Neural cell (in vitro differentiated cells): ENCODE measurements at regions not wholly inside any gene's neighbourhood (a gene's known extent, or its start where the extent isn't known, plus 50 kb on each side); places are given as distances from the start of the nearest gene placed in this dataset.

Source experiments
- H2AFZ ChIP-seq: fragments of 200-600, 300-800 bp; sonication (generic), shearing (Covaris generic); 2 replicates; pipeline ENCODE4 v1.6.0; 2014; ENCODE audit warnings: low read depth, mild to moderate bottlenecking, antibody characterized with exemption, low read length, moderate library complexity
- H3F3A ChIP-seq: fragments of 200-600 bp; shearing (Covaris generic); 2 replicates; pipeline ENCODE4 v1.6.1; 2016; ENCODE audit warnings: mild to moderate bottlenecking, moderate library complexity, mixed read lengths, antibody characterized with exemption, low read length; ENCODE audit not compliant: insufficient read depth, poor library complexity, severe bottlenecking
- H3K27ac ChIP-seq: fragments of 200-600, 300-800 bp; sonication (generic), shearing (Covaris generic); 2 replicates; pipeline ENCODE4 v1.5.1; 2014; ENCODE audit warnings: mild to moderate bottlenecking, low read length, moderate library complexity
- H3K27me3 ChIP-seq: fragments of 300-800, 200-600 bp; sonication (generic), shearing (Covaris generic); 2 replicates; pipeline ENCODE4 v1.6.0; 2014; ENCODE audit warnings: mild to moderate bottlenecking, low read depth, low read length, moderate library complexity; ENCODE audit not compliant: insufficient read depth
- H3K36me3 ChIP-seq: fragments of 300-800, 200-600 bp; sonication (generic), shearing (Covaris generic); 2 replicates; pipeline ENCODE4 v1.5.1; 2014; ENCODE audit warnings: mild to moderate bottlenecking, antibody characterized with exemption, low read length, moderate library complexity; ENCODE audit not compliant: insufficient read depth
- H3K4me2 ChIP-seq: fragments of 300-800, 200-600 bp; sonication (generic), shearing (Covaris generic); 2 replicates; pipeline ENCODE4 v1.6.0; 2014; ENCODE audit warnings: mild to moderate bottlenecking, low read length
- H3K4me3 ChIP-seq: fragments of 300-800, 200-600 bp; sonication (generic), shearing (Covaris generic); 2 replicates; pipeline ENCODE4 v1.5.1; 2014; ENCODE audit warnings: mild to moderate bottlenecking, low read length, moderate library complexity
- H3K79me2 ChIP-seq: fragments of 200-600 bp; shearing (Covaris generic); replicated peaks from 2 replicates; pipeline ENCODE4 v1.6.0; 2014; ENCODE audit warnings: mild to moderate bottlenecking, low read length, moderate library complexity; ENCODE audit not compliant: insufficient read depth
- H3K9ac ChIP-seq: fragments of 300-800, 200-600 bp; sonication (generic), shearing (Covaris generic); 2 replicates; pipeline ENCODE4 v1.6.1; 2016; ENCODE audit warnings: mild to moderate bottlenecking, low read length, mixed read lengths
- H3K9me2 ChIP-seq: fragments of 200-600 bp; shearing (Covaris generic); 2 replicates; pipeline ENCODE4 v1.6.1; 2016; ENCODE audit warnings: mild to moderate bottlenecking, low read length, mixed read lengths; ENCODE audit not compliant: insufficient read depth
- H3K9me3 ChIP-seq: fragments of 200-600, 300-800 bp; sonication (generic), shearing (Covaris generic); 2 replicates; pipeline ENCODE4 v1.6.1; 2016; ENCODE audit warnings: mild to moderate bottlenecking, mixed run types, low read length, moderate library complexity, mixed read lengths
- H4K20me1 ChIP-seq: fragments of 200-600 bp; shearing (Covaris generic); 2 replicates; pipeline ENCODE4 v1.6.1; 2016; ENCODE audit warnings: mild to moderate bottlenecking, mixed run types; ENCODE audit not compliant: insufficient read depth
- EP300 ChIP-seq: fragments of 450-650 bp; conservative IDR thresholded peaks from 2 replicates; pipeline ENCODE4 v1.6.1; 2014; ENCODE audit warnings: antibody characterized with exemption, mild to moderate bottlenecking, moderate library complexity; ENCODE audit not compliant: poor library complexity, severe bottlenecking
- EZH2 ChIP-seq: fragments of 200-600, 300-800 bp; shearing (Covaris generic), sonication (generic); IDR thresholded peaks from 2 replicates; pipeline ENCODE4 v1.6.1; 2014; ENCODE audit warnings: antibody characterized with exemption, low read length, borderline replicate concordance, mild to moderate bottlenecking; ENCODE audit not compliant: insufficient read depth, poor library complexity, severe bottlenecking
- MXI1 ChIP-seq: fragments of 450-650 bp; conservative IDR thresholded peaks from 2 replicates; pipeline ENCODE4 v1.6.1; 2014; ENCODE audit warnings: antibody characterized with exemption, mild to moderate bottlenecking; ENCODE audit not compliant: poor library complexity, severe bottlenecking
- POLR2AphosphoS5 ChIP-seq: IDR thresholded peaks from 2 replicates; pipeline ENCODE4 v1.6.1; 2012
- RAD21 ChIP-seq: fragments of 450-650 bp; conservative IDR thresholded peaks from 2 replicates; pipeline ENCODE4 v1.6.1; 2014; ENCODE audit warnings: antibody characterized with exemption, mild to moderate bottlenecking, moderate library complexity
- SMC3 ChIP-seq: fragments of 450-650 bp; conservative IDR thresholded peaks from 2 replicates; pipeline ENCODE4 v1.6.1; 2014; ENCODE audit warnings: antibody characterized with exemption, mild to moderate bottlenecking, moderate library complexity; ENCODE audit not compliant: poor library complexity
- TAF1 ChIP-seq: IDR thresholded peaks from 2 replicates; pipeline ENCODE4 v1.6.1; 2012; ENCODE audit warnings: low read depth
- TF ChIP-seq, protein P1 (sequence below): fragments of 450-650 bp; IDR thresholded peaks from 2 replicates; pipeline ENCODE4 v1.5.1; 2014; ENCODE audit warnings: antibody characterized with exemption, mild to moderate bottlenecking, moderate library complexity; ENCODE audit not compliant: poor library complexity, severe bottlenecking
- TF ChIP-seq, protein P2 (sequence below): IDR thresholded peaks from 2 replicates; pipeline ENCODE4 v1.6.1; 2012; ENCODE audit warnings: borderline replicate concordance

DNA sequence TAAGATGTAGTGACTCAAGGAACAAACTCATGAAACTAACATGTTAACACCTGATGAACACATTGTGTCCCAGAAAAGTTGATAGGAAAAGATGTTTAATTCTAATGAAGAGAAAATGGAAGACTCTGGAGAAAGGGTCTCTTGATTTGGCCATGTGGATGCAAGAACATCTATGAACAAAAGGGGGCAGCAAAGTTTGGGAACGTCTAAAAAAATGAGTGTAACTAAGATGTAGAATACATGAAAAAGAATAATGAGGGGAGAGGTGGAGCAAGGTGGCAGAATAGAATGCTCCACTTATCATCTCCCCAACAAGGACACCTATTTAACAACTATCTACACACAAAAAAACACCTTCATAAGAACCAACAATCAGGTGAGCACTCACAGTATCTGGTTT, 805.1 kb downstream of the TNS3 start:
- Histone ChIP-seq H2AFZ (no peak overlapping the region), H3F3A (no peaks in the 10 kb centered on the region), H3K36me3 (no peaks in the 10 kb centered on the region), H3K9ac (no peak overlapping the region), H3K79me2 (no peaks in the 10 kb centered on the region), H3K4me2 (no peak overlapping the region), H3K9me2 (no peaks in the 10 kb centered on the region), H4K20me1 (no peaks in the 10 kb centered on the region), H3K27ac (no peak overlapping the region), H3K27me3 (no peaks in the 10 kb centered on the region), H3K9me3 (no peaks in the 10 kb centered on the region), H3K4me3 (no peak overlapping the region)
- TF ChIP-seq EP300 (no peak), POLR2AphosphoS5 (no peak), MXI1 (no peak), RAD21 (no peak), EZH2 (no peak), TAF1 (no peak), SMC3 (no peak)
- TF ChIP-seq, protein P1, sequence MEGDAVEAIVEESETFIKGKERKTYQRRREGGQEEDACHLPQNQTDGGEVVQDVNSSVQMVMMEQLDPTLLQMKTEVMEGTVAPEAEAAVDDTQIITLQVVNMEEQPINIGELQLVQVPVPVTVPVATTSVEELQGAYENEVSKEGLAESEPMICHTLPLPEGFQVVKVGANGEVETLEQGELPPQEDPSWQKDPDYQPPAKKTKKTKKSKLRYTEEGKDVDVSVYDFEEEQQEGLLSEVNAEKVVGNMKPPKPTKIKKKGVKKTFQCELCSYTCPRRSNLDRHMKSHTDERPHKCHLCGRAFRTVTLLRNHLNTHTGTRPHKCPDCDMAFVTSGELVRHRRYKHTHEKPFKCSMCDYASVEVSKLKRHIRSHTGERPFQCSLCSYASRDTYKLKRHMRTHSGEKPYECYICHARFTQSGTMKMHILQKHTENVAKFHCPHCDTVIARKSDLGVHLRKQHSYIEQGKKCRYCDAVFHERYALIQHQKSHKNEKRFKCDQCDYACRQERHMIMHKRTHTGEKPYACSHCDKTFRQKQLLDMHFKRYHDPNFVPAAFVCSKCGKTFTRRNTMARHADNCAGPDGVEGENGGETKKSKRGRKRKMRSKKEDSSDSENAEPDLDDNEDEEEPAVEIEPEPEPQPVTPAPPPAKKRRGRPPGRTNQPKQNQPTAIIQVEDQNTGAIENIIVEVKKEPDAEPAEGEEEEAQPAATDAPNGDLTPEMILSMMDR, result no peak
- TF ChIP-seq, protein P2, sequence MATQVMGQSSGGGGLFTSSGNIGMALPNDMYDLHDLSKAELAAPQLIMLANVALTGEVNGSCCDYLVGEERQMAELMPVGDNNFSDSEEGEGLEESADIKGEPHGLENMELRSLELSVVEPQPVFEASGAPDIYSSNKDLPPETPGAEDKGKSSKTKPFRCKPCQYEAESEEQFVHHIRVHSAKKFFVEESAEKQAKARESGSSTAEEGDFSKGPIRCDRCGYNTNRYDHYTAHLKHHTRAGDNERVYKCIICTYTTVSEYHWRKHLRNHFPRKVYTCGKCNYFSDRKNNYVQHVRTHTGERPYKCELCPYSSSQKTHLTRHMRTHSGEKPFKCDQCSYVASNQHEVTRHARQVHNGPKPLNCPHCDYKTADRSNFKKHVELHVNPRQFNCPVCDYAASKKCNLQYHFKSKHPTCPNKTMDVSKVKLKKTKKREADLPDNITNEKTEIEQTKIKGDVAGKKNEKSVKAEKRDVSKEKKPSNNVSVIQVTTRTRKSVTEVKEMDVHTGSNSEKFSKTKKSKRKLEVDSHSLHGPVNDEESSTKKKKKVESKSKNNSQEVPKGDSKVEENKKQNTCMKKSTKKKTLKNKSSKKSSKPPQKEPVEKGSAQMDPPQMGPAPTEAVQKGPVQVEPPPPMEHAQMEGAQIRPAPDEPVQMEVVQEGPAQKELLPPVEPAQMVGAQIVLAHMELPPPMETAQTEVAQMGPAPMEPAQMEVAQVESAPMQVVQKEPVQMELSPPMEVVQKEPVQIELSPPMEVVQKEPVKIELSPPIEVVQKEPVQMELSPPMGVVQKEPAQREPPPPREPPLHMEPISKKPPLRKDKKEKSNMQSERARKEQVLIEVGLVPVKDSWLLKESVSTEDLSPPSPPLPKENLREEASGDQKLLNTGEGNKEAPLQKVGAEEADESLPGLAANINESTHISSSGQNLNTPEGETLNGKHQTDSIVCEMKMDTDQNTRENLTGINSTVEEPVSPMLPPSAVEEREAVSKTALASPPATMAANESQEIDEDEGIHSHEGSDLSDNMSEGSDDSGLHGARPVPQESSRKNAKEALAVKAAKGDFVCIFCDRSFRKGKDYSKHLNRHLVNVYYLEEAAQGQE, result no peak

DNA sequence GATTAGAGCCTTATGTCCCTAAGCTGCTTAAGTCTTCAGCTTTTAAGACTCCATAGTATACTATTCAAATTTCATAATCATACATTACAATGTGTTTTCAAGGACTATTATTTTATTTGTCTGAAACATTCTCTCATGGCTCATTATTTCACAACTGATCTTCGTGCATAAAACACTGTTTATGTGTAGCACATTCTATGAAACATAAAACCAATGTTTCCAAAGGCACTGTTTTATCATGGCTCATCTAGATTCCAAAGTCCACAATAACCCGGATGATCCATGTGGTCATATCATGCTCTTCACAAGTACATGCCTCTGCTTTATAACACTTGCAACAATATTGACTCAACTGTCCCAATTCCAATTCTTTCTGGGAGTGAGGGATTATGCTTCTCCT, 806.1 kb downstream of the TNS3 start:
- H3K9ac ChIP-seq, result no peak overlapping the region
- H3F3A ChIP-seq, result no peaks in the 10 kb centered on the region
- H2AFZ ChIP-seq, result no peak overlapping the region
- H3K9me2 ChIP-seq, result no peaks in the 10 kb centered on the region
- H3K36me3 ChIP-seq, result no peaks in the 10 kb centered on the region
- H3K27ac ChIP-seq, result no peak overlapping the region
- no peak overlapping the region for H3K4me2 ChIP-seq
- no peaks in the 10 kb centered on the region for H3K27me3 ChIP-seq
- no peaks in the 10 kb centered on the region for H3K9me3 ChIP-seq
- TF ChIP-seq, protein P1, result no peak
- TF ChIP-seq TAF1, result no peak
- no peak for TF ChIP-seq POLR2AphosphoS5
- TF ChIP-seq SMC3, result no peak
- TF ChIP-seq RAD21, result no peak
- TF ChIP-seq EP300, result no peak
- TF ChIP-seq, protein P2, result no peak
- no peaks in the 10 kb centered on the region for H4K20me1 ChIP-seq
- no peak overlapping the region for H3K4me3 ChIP-seq
- no peaks in the 10 kb centered on the region for H3K79me2 ChIP-seq
